Caco-2 (cell line): ENCODE measurements at regions not wholly inside any gene's neighbourhood (a gene's known extent, or its start where the extent isn't known, plus 50 kb on each side); places are given as distances from the start of the nearest gene placed in this dataset.

ENCODE experiments used
- BruUV-seq: library from RNA; stranded (reverse); fragments of 400-500 nt; replicated peaks from 2 replicates; lab custom pipeline; 2021; lab: Mats Ljungman, UMichigan
- CTCF ChIA-PET: fragments of 300-600 bp; sonication (Branson Sonifier 250); formaldehyde crosslinking; loops from one replicate; lab custom pipeline; 2022; ENCODE audit warnings: antibody characterized with exemption; lab: Charles Lee
- POLR2A ChIA-PET: fragments of 300-600 bp; sonication (Branson Sonifier 250); formaldehyde crosslinking; loops from one replicate; lab custom pipeline; 2022; ENCODE audit warnings: antibody characterized with exemption; lab: Charles Lee
- DNase-seq, 2 experiments: peaks; one replicate each; pipeline versions ENCODE4 v3.0.0 to v3.0.0-alpha.2; 2020 to 2022
- H3K27me3 ChIP-seq: replicated peaks from 2 replicates; pipeline ENCODE4 v1.6.0; 2011; ENCODE audit warnings: low read length; ENCODE audit not compliant: control insufficient read depth, insufficient read depth
- H3K36me3 ChIP-seq: 2 replicates; pipeline ENCODE4 v1.5.1; 2011; ENCODE audit warnings: low read length; ENCODE audit not compliant: control insufficient read depth, insufficient read depth
- H3K4me1 ChIP-seq: fragments of 250-450 bp; sonication (Bioruptor Pico); 2 replicates; pipeline ENCODE4 v1.5.1; 2020; ENCODE audit warnings: mild to moderate bottlenecking
- H3K4me3 ChIP-seq: 2 replicates; pipeline ENCODE4 v1.5.1; 2011; ENCODE audit warnings: low read depth, mild to moderate bottlenecking, control low read depth, low read length
- H3K9me3 ChIP-seq: fragments of 250-450 bp; sonication (Bioruptor Pico); 2 replicates; pipeline ENCODE4 v1.5.1; 2020; ENCODE audit warnings: mild to moderate bottlenecking, moderate library complexity
- H3K27ac Mint-ChIP-seq: one replicate; pipeline ENCODE4 v1.8.0; 2022; ENCODE audit warnings: mixed read lengths; ENCODE audit not compliant: unreplicated experiment
- H3K27me3 Mint-ChIP-seq: one replicate; pipeline ENCODE4 v1.8.0; 2022; ENCODE audit warnings: mixed read lengths; ENCODE audit not compliant: insufficient read depth, unreplicated experiment
- H3K36me3 Mint-ChIP-seq: one replicate; pipeline ENCODE4 v1.8.0; 2022; ENCODE audit warnings: mild to moderate bottlenecking, mixed read lengths; ENCODE audit not compliant: insufficient read depth, unreplicated experiment
- H3K4me1 Mint-ChIP-seq: one replicate; pipeline ENCODE4 v1.8.0; 2022; ENCODE audit warnings: low read depth, mixed read lengths; ENCODE audit not compliant: unreplicated experiment
- H3K4me3 Mint-ChIP-seq: one replicate; pipeline ENCODE4 v1.8.0; 2022; ENCODE audit warnings: mild to moderate bottlenecking, moderate library complexity, mixed read lengths; ENCODE audit not compliant: unreplicated experiment
- H3K9me3 Mint-ChIP-seq: one replicate; pipeline ENCODE4 v1.8.0; 2022; ENCODE audit warnings: mixed read lengths; ENCODE audit not compliant: unreplicated experiment
- intact Hi-C: fragments of 100-400 bp; cut with micrococcal nuclease; formaldehyde crosslinking; loops from one replicate; pipeline ENCODE4 v1.10.0; 2022; ENCODE audit not compliant: unreplicated experiment
- TF ChIP-seq, protein P1 (sequence below), 2 experiments: fragments of 200-600 bp in 1 of 2; IDR thresholded peaks; 1 replicate in 1 of 2; 2 replicates in 1 of 2; pipeline versions ENCODE4 v1.5.1 to v1.8.0; 2011 to 2022; ENCODE audit warnings: antibody characterized with exemption in 1 of 2, control low read depth in 1 of 2, inconsistent platforms in 1 of 2, low read depth in 1 of 2, low read length in 1 of 2, mild to moderate bottlenecking in 1 of 2, moderate library complexity in 1 of 2; ENCODE audit not compliant: insufficient read depth in 1 of 2, severe bottlenecking in 1 of 2, unreplicated experiment in 1 of 2

GRCh38 chrX:8906299-8906938, 105.2 kb upstream of the FAM9A start:
- Mint-ChIP-seq H3K27me3 (no peaks in the 10 kb centered on the region), H3K4me3 (no peak overlapping the region), H3K4me1 (no peaks in the 10 kb centered on the region), H3K9me3 (no peaks in the 10 kb centered on the region), H3K36me3 (no peaks in the 10 kb centered on the region), H3K27ac (no peak overlapping the region)
- Histone ChIP-seq H3K9me3 (no peaks in the 10 kb centered on the region), H3K27me3 (no peaks in the 10 kb centered on the region), H3K4me1 (no peaks in the 10 kb centered on the region), H3K4me3 (no peak overlapping the region), H3K36me3 (no peaks in the 10 kb centered on the region)
- POLR2A ChIA-PET, result no interaction called here
- no peak for DNase-seq
- TF ChIP-seq, protein P1, sequence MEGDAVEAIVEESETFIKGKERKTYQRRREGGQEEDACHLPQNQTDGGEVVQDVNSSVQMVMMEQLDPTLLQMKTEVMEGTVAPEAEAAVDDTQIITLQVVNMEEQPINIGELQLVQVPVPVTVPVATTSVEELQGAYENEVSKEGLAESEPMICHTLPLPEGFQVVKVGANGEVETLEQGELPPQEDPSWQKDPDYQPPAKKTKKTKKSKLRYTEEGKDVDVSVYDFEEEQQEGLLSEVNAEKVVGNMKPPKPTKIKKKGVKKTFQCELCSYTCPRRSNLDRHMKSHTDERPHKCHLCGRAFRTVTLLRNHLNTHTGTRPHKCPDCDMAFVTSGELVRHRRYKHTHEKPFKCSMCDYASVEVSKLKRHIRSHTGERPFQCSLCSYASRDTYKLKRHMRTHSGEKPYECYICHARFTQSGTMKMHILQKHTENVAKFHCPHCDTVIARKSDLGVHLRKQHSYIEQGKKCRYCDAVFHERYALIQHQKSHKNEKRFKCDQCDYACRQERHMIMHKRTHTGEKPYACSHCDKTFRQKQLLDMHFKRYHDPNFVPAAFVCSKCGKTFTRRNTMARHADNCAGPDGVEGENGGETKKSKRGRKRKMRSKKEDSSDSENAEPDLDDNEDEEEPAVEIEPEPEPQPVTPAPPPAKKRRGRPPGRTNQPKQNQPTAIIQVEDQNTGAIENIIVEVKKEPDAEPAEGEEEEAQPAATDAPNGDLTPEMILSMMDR (IDR thresholded peaks at IDR 0.05; ENCODE audit: insufficient read depth in 1 of 2, low read depth in 1 of 2, low read length in 1 of 2, severe bottlenecking in 1 of 2, unreplicated experiment in 1 of 2), result no peak
- no TSS peak for BruUV-seq
- intact Hi-C loops, result no loop called here
- CTCF ChIA-PET, result no interaction called here

DNA sequence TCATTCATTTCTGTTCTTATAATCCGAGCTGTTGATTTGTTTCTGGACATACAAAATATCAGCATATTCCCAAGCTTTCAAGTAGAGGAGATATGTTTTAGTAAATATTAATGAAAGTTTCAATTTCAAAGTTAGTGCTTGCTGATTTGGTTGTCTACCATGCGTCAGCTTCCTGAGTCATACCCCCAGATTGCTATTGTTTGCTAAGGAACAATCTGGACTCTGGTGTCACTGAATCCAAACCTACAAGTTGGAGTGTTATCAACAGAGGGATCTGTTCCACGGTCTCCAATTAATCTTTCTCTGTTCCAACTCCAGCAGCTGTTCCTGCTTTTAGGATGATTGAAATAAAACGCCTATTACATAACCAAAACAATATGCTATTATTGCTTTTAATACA, 96.1 kb upstream of the FAM9A start:
- CTCF ChIA-PET, result no interaction called here
- no peaks in the 10 kb centered on the region for H3K27me3 Mint-ChIP-seq
- no peak overlapping the region for H3K27ac Mint-ChIP-seq
- POLR2A ChIA-PET, result no interaction called here
- BruUV-seq, result no TSS peak
- H3K4me3 ChIP-seq, result no peak overlapping the region
- H3K36me3 ChIP-seq, result no peaks in the 10 kb centered on the region
- TF ChIP-seq, protein P1 (IDR thresholded peaks at IDR 0.05; ENCODE audit: insufficient read depth in 1 of 2, low read depth in 1 of 2, low read length in 1 of 2, severe bottlenecking in 1 of 2, unreplicated experiment in 1 of 2), result no peak
- H3K9me3 ChIP-seq, result no peaks in the 10 kb centered on the region
- H3K4me1 ChIP-seq, result no peaks in the 10 kb centered on the region
- no peak for DNase-seq
- intact Hi-C loops, result no loop called here
- peaks cover under 1% of the 10 kb centered on the region for H3K9me3 Mint-ChIP-seq
- no peaks in the 10 kb centered on the region for H3K27me3 ChIP-seq
- H3K4me3 Mint-ChIP-seq, result no peak overlapping the region
- no peaks in the 10 kb centered on the region for H3K4me1 Mint-ChIP-seq
- H3K36me3 Mint-ChIP-seq, result no peaks in the 10 kb centered on the region

DNA sequence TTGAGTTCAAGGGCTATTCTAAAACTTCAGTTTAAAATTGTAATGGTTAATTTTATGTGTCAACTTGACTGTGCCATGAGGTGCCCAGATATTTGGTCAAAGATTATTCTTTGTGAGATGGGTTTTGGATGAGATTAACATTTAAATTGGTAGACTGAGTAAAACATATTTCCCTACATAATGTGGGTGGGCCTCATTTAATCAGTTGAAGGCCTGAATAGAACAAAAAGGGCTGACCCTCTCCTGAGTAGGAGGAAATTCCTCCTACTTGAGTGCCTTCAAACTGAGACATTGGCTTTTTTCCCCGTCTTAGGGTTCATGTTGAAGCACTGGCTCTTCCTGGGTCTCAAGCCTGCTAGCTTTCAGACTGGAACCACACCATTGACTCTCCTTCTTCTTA, 89.6 kb upstream of the FAM9A start:
- no TSS peak for BruUV-seq
- H3K4me1 ChIP-seq, result no peaks in the 10 kb centered on the region
- Mint-ChIP-seq H3K27me3 (no peaks in the 10 kb centered on the region), H3K27ac (no peak overlapping the region), H3K4me3 (no peak overlapping the region), H3K9me3 (peaks cover 17% of the 10 kb centered on the region), H3K4me1 (no peaks in the 10 kb centered on the region), H3K36me3 (no peaks in the 10 kb centered on the region)
- no peak overlapping the region for H3K4me3 ChIP-seq
- no peaks in the 10 kb centered on the region for H3K27me3 ChIP-seq
- POLR2A ChIA-PET, result no interaction called here
- no peaks in the 10 kb centered on the region for H3K9me3 ChIP-seq
- intact Hi-C loops, result no loop called here
- TF ChIP-seq, protein P1 (IDR thresholded peaks at IDR 0.05; ENCODE audit: insufficient read depth in 1 of 2, low read depth in 1 of 2, low read length in 1 of 2, severe bottlenecking in 1 of 2, unreplicated experiment in 1 of 2), result no peak
- no peaks in the 10 kb centered on the region for H3K36me3 ChIP-seq
- no peak for DNase-seq
- CTCF ChIA-PET, result no interaction called here
